Thoracic aorta (tissue), 2 donors: ENCODE measurements at regions not wholly inside any gene's neighbourhood (a gene's known extent, or its start where the extent isn't known, plus 50 kb on each side); places are given as distances from the start of the nearest gene placed in this dataset.

Source experiments
- ATAC-seq: fragments of 150-250 bp; one replicate; pipeline ENCODE4 v1.8.0; 2017; ENCODE audit warnings: low read depth; ENCODE audit not compliant: insufficient number of reproducible peaks, low FRiP score
- DNase-seq: peaks from one replicate; pipeline ENCODE4 v3.0.0-alpha.2; 2020; ENCODE audit warnings: low spot score
- H3K27ac ChIP-seq, 2 donors: fragments of 200-600 bp; sonication (generic); 1 replicate in 1 of 2; 2 replicates in 1 of 2; pipeline ENCODE4 v1.5.1; 2016; ENCODE audit warnings: mild to moderate bottlenecking in 2 of 2, moderate library complexity in 2 of 2
- H3K27me3 ChIP-seq: fragments of 200-600 bp; sonication (generic); replicated peaks from 2 replicates; pipeline ENCODE4 v1.6.0; 2016; ENCODE audit warnings: mild to moderate bottlenecking; ENCODE audit not compliant: insufficient read depth
- H3K36me3 ChIP-seq: fragments of 200-600 bp; sonication (generic); one replicate; pipeline ENCODE4 v1.5.1; 2016
- H3K4me1 ChIP-seq, 2 donors: fragments of 200-600 bp; sonication (generic); 1 replicate in 1 of 2; 2 replicates in 1 of 2; pipeline versions ENCODE4 v1.5.1 to v1.6.0; 2016; ENCODE audit warnings: low read depth in 2 of 2, mild to moderate bottlenecking in 1 of 2; ENCODE audit not compliant: control insufficient read depth in 1 of 2
- H3K4me3 ChIP-seq: fragments of 200-600 bp; sonication (generic); 2 replicates; pipeline ENCODE4 v1.5.1; 2016; ENCODE audit warnings: mild to moderate bottlenecking
- H3K9me3 ChIP-seq: fragments of 200-600 bp; sonication (generic); 2 replicates; pipeline ENCODE4 v1.5.1; 2016
- TF ChIP-seq, protein P1 (sequence below): fragments of 200-600 bp; sonication (generic); IDR thresholded peaks from one replicate; pipeline ENCODE4 v1.5.1; 2019; ENCODE audit warnings: antibody characterized with exemption

DNA sequence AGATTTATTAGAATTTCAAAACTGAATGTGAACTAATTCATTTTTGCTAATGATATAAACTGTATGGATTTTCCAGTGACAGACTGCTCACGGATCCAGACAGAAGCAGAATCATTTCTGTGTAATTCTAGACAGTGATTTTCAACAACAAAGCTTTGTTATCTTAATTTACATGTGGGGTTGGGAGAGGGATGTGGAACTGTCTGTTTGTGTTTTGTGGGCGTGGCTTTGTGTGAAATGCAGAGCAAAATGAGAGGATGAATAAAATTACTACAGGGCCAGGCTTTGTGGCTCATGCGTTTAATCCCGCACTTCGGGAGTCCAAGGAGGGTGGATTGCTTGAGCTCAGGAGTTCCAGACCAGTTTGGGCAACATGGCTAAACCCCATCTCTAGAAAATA, 834.7 kb downstream of the GALC start:
- DNase-seq: no peak
- no peak overlapping the region for H3K4me3 ChIP-seq
- no peaks in the 10 kb centered on the region for H3K9me3 ChIP-seq
- H3K4me1 ChIP-seq: no peaks in the 10 kb centered on the region
- H3K27ac ChIP-seq: no peak overlapping the region
- no peaks in the 10 kb centered on the region for H3K36me3 ChIP-seq
- TF ChIP-seq, protein P1, sequence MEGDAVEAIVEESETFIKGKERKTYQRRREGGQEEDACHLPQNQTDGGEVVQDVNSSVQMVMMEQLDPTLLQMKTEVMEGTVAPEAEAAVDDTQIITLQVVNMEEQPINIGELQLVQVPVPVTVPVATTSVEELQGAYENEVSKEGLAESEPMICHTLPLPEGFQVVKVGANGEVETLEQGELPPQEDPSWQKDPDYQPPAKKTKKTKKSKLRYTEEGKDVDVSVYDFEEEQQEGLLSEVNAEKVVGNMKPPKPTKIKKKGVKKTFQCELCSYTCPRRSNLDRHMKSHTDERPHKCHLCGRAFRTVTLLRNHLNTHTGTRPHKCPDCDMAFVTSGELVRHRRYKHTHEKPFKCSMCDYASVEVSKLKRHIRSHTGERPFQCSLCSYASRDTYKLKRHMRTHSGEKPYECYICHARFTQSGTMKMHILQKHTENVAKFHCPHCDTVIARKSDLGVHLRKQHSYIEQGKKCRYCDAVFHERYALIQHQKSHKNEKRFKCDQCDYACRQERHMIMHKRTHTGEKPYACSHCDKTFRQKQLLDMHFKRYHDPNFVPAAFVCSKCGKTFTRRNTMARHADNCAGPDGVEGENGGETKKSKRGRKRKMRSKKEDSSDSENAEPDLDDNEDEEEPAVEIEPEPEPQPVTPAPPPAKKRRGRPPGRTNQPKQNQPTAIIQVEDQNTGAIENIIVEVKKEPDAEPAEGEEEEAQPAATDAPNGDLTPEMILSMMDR: no peak
- no peaks in the 10 kb centered on the region for H3K27me3 ChIP-seq
- no peak for ATAC-seq

DNA sequence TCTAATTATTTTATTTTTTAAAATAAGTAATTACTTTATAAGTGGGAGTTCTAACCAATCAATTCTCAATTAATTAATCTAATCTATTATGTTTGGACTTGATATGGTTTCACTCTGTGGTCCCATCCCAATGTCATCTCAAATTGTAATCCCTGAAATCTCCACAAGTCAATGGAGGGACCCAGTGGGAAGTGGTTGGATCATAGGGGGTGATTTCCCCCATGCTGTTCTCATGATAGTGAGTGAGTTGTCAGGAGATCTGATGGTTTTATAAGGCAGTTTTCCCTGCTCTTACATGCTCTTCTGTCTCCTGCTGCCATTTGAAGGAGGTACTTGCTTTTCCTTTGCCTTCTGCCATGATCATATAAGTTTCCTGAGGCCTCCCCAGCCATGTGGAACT, 836.1 kb downstream of the GALC start:
- Histone ChIP-seq H3K9me3 (no peaks in the 10 kb centered on the region), H3K4me3 (no peak overlapping the region), H3K27ac (no peak overlapping the region), H3K4me1 (no peaks in the 10 kb centered on the region), H3K36me3 (no peaks in the 10 kb centered on the region), H3K27me3 (no peaks in the 10 kb centered on the region)
- TF ChIP-seq, protein P1: no peak
- no peak for ATAC-seq
- DNase-seq: no peak

DNA sequence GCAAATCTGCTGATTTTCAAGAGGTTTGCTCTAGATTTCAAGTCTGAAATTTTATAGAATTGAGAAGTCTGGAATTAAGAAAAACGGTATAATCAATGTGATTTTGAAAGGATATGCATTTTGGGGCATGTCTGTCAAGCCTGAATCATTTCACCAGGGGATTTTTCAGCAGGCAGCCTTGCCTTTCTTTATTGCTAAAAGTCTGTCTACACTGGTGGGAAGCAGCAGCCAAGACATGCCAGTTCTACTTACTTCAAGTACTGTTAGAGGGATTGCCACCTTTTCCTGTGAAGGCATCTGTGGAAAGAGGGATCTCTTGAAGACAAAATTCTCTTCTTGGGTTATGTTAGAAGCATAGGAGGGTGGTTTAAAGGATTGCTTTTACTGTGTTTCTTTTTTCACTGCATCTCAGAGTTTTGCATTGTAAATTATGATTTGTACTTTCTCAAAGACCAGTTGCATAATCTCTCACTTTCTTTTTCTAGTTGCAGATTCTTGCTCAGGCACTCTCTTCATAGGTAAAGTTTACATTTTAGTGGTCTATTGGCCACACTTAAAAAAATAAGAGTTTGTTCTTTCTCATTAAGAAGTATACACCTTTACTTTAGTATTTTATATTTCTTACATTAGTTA, 837.0 kb downstream of the GALC start:
- Histone ChIP-seq H3K4me1 (no peaks in the 10 kb centered on the region), H3K27ac (no peak overlapping the region), H3K27me3 (no peaks in the 10 kb centered on the region), H3K36me3 (no peaks in the 10 kb centered on the region), H3K9me3 (no peaks in the 10 kb centered on the region), H3K4me3 (no peak overlapping the region)
- ATAC-seq: no peak
- no peak for DNase-seq
- TF ChIP-seq, protein P1: no peak

DNA sequence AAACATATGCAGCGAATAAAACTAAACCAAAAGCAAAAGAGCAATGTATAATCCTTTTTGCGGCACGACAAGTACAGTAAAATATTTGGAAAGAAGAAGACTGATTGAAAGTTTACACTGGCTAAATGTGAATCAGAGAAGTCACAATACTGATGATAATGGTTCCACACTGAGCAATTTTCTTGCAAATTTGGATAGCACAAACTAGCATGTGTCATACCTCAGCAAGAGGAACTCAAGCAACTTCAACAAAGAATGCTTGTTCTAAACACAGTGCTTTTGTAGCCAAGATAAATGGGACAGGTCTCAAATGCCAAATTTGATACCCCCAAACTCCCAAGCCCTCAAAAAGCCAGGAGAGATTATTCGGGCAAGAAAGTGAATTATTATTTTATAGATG, 839.1 kb downstream of the GALC start:
- TF ChIP-seq, protein P1: no peak
- no peaks in the 10 kb centered on the region for H3K36me3 ChIP-seq
- H3K27ac ChIP-seq: no peak overlapping the region
- no peaks in the 10 kb centered on the region for H3K27me3 ChIP-seq
- DNase-seq: no peak
- ATAC-seq: no peak
- H3K9me3 ChIP-seq: no peaks in the 10 kb centered on the region
- no peak overlapping the region for H3K4me3 ChIP-seq
- no peaks in the 10 kb centered on the region for H3K4me1 ChIP-seq

DNA sequence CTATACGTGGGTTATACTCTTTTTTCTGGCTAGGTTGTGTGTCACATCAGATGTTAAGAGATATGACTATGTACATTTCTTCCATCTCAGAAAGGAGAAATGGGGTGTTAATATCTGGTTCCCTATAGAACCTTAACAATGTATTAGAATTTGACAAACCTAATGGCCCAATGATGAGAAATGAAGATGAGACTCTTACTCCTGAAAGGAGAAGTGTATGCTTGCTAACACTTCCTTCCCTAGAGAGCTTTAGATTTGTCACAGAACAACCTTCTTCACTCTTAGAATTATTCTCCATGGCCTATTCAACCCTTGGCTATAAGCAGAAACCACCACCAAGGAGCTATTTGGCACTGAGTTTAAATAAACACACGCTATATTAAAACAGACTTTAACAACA, 839.6 kb downstream of the GALC start:
- Histone ChIP-seq H3K9me3 (no peaks in the 10 kb centered on the region), H3K27ac (no peak overlapping the region), H3K4me3 (no peak overlapping the region), H3K27me3 (no peaks in the 10 kb centered on the region), H3K4me1 (no peaks in the 10 kb centered on the region), H3K36me3 (no peaks in the 10 kb centered on the region)
- ATAC-seq: no peak
- TF ChIP-seq, protein P1: no peak
- no peak for DNase-seq
